ENCODE measurements at regions not wholly inside any gene's neighbourhood (a gene's known extent, or its start where the extent isn't known, plus 50 kb on each side); places are given as distances from the start of the nearest gene placed in this dataset.

DNA sequence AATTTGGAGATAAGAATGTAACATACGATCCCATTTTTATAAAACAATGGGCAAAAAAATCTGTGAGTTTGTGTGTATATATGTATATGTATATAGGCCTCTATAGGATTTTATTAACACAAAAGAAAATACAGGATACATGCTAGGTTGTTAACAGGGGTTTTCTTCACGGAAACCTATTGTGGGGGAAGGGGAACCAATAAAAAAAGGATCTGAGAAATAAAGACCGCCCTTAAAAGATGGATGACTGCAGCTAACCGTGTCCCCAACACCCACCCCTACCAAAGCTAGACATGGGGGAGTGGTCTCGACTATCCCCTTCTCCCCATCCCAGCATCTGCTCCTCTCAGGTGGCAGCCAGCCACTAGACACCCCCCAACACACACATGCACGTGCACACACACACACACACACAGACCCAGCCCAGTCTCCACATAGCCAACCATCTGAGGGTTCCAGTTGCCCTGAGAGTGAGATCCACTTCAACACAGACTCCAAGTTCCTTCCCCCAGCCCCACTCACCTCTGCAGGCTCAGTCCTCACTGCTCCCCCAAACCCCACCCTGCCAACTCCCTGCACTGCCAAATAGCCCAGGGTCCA lies 132.9 kb downstream of the TPRA1 start:
- FAIRE-seq: no peak

DNA sequence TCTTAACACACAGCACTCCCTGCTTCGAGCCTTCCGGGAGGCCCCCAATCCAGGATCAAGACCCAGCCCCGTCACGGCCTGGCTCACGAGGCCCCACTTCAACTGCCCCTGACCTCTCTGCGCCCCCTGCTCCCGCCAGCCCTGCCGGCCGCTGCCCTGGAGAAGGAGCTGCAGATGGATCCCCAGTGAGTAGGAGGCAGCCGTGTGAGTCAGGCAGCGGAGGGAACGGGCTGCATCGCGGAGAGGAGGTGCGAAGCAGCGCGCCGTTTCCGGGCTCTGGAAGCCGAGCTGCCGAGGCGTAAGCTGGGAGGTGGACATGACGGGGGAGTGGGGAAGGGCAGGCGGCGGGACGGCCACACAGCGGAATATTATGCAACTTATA lies 133.4 kb downstream of the TPRA1 start:
- no peak for FAIRE-seq

GRCh38 chr3:127456471-127457093 lies 134.0 kb downstream of the TPRA1 start:
- FAIRE-seq: no peak

DNA sequence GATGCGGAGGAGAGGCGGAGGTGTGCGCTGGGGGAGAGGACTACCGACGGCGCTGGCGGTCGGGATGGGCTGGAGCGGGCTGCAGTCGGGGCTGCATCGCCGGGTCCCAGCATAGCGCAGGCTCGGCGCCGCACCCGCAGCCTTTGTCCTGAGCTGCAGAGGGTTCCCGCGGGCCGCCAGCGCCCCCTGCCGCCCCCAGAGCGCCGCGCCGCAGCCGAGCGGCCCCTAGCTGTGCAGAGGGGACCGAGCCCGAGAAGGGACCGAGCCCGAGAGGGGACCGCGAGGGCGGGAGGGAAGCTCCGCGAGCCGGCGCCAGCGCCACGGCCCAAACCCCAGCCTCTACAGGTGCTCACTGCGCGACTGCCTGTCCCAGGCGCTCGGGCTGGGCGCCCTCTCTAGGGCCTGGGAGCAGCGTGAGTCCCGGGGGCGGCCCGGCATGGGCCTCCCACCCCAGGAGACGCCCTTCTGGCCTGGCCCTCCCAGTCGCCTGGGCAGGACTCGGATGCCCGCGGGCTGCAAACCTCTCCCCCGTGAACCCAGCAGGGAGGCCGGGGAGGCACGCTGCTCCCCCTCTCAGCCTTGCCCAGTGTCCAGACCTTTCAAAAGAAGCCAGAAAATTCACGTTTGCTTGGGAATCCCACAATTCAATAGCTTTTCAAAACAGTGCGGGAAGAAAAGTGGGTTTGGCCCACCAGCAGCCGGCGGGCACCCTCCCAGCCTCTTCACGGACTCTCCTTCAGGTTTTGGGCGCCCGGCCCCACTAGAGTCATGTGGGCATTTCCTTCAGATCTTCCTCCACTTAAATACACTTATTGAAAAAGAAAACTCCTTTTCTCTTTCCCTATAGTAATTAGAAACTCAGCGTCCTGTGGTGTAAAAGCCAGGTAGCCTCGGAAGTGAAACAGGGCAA lies 134.7 kb downstream of the TPRA1 start:
- no peak for FAIRE-seq

GRCh38 chr3:127454968-127455367 lies 135.6 kb downstream of the TPRA1 start:
- no peak for FAIRE-seq

DNA sequence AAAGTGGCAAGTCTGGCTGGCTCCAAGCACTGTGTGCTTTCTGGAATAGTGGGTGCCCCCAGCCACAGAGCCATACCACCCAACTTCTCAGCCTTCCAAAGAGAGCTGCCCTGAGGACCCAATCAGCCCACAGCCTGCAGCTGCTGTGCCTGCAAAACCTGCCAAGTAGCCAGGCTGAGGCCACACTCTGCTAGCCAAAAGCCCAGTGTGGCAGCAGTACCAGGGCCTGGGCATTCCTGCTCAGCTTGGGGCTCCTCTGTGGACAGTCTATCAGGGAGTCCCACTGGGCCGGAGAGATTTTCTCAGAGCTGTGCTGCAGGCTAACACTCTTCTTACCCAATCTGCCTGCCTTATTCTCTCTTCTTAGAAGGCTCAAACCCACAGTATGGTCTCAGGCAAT lies 136.5 kb downstream of the TPRA1 start:
- no peak for FAIRE-seq

GRCh38 chr3:127452321-127452821 lies 138.2 kb downstream of the TPRA1 start:
- no peak for FAIRE-seq

DNA sequence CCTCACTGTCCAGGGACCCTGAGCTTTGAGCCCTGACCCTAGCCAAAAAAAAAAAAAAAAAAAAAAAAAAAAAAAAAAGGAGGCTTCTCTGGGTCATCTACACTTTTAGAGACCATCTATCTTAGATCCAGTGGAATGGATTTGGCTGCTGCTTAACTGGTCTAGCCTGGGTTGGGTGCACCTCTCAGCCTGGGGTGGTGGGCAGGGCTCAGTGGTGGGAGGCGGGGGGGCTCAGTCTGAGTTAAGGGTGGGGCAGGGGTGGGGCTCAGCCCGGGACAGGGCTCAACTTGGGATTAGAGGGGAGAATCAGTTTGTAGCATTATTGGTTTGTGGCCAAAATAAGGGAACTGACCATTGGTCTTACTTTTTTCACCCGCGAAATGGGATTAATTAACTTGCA lies 139.2 kb downstream of the TPRA1 start:
- FAIRE-seq: no peak

GRCh38 chr3:127450331-127450730 lies 140.2 kb downstream of the TPRA1 start:
- no peak for FAIRE-seq

DNA sequence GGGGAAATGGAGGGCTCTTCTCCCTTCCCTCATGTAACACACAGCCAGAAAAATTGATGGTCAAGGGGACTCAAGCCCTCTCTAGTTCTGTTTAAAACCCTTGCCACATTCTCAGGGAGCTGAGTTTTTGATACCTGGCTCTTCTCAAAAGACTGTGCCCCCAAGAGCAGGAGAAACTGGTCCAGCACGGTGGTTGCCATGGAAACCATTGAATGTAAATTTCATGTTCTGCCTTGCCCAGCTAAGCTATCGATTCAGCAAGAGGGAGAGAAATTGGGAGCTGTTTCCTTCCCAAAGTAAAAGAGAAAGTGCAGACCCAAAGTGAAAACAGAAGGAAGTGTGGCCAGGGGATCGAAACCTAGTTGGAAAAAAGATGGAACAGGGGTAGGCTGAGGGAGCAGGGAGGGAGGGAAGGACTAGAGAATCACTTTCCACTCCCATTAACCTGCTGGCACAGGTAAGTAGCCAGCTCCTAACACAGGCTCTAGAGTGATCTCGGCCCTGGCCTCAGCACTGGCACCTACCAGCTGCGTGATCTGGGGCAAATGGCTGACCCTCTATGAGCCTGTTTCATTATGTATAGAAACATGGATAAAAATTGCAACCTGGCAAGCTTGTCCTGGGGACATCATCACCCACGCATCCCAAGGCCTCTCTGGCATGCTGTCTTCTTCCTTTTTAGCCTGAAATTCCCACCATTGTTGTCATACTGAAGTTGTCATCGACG lies 140.9 kb downstream of the TPRA1 start:
- FAIRE-seq: no peak

DNA sequence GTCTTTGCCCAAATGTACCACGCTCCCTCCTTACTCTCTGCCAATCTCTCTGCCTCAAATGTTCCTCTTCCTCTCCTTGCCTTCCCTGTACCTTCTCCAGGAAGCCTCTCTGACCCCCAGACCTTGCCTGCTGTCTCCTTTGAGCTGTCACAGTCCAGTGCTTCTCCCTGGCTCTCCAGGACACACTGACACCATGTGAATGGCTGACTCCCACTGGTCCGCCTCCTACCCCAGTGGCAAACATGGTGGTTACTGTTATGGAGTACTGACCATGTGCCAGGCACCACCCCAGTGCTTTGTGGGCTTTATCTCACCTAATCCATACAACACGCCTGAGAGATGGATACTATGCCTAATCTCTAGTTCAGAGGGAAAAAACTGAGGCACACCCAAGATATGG lies 141.9 kb downstream of the TPRA1 start:
- no peak for FAIRE-seq

DNA sequence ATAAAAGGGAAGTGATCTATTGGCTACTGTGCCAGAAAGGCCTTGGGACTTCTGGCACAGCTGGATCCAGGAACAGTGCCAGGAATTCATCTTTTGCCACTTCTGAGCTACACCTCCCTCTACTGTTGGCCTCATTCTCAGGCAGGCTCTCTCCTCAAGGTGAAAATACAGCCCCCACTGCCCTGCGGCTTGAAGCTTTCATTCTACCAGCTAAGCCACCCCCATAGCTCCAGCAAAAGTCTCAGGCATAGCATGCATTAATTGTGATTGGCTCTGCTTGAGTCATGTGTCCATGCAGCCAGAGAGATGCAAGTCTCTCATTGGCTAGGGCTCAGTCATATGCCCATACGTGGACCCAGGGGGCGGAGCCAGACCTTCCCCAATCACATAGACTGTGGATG lies 142.4 kb downstream of the TPRA1 start:
- no peak for FAIRE-seq

- FAIRE-seq: no peak
Measured at GRCh38 chr3:127446756-127447155, 143.8 kb downstream of the TPRA1 start.

GRCh38 chr3:127445581-127446343 lies 144.8 kb downstream of the TPRA1 start:
- no peak for FAIRE-seq

- FAIRE-seq: no peak
Measured at GRCh38 chr3:127444761-127445160, 145.8 kb downstream of the TPRA1 start.

DNA sequence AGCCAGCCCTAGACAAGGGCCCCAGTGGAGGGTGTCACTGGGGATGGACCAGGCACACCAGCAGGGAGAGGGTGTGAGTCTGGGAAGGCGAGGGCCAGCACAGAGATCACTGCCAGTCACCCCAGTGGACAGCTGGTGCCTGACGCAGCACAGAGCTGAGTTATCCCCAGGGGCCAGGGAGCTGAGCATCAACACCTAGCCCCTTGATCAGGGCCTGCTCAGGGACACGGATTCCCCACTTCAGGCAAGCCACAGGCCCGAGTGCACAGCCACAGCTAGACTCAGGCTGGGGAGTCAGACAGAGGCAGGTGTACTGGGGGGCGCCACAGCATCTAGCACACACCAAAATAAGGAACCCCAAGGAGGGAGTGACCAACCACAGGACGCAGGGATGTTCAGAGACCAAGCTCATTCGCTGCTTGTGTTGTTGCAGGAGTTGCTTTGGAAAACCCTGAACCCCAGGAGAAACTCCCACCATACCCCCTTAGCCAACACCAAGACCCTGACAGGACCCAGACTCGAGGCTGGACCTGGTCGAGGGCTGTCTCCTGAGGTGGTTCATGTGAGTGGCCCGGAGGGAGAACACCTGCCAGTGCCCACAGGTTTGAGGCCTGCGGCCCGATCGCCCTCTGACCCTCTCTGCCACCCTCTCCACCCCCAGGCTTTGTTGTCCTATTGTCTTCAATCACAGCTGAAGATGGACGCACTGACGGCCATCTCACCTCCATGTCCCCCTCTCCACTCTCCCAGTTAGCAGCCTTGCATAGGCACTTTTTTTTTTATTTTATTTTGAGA lies 146.8 kb downstream of the TPRA1 start:
- no peak for FAIRE-seq

DNA sequence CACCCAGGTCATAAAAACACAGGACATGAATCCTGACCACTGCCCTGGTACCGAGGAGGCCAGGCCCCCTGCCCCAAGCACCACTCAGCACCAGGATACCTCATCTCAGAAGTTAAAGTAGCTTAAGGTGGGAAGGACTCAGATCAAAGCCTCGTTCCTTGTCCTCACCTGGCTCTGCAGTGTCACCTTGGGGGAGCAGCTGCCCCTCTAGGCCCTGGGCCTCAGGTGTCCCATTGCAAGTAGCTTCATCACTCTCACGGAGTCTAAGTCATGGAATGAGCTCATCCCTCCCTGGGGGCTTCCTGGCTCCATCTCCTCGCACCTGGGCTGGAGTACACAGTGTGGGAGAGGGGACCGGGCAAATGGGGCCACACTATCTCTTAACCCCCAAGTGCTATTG lies 148.0 kb downstream of the TPRA1 start:
- FAIRE-seq: no peak

GRCh38 chr3:127441764-127442163 lies 148.8 kb downstream of the TPRA1 start:
- no peak for FAIRE-seq

GRCh38 chr3:127440384-127440783 lies 150.1 kb downstream of the TPRA1 start:
- no peak for FAIRE-seq

- no peak for FAIRE-seq
Measured at GRCh38 chr3:127439621-127440020, 150.9 kb downstream of the TPRA1 start.

GRCh38 chr3:127438951-127439350 lies 151.1 kb upstream of the PRR20G start:
- no peak for FAIRE-seq

DNA sequence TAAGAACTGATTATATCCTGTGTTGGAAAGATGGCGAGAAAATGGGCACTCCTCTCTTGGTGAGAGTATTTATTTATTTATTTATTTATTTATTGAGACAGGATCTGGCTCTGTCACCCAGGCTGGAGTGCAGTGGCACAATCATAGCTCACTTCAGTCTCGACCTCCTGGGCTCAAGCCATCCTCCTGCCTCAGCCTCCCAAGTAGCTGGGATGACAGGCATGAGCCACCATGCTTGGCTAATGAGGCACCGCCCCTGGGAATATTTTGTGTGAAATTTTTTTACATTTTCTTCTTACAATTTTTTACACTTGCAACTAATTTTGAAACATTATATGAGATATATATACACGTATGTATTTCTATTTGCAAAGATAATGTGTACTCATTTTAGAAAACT lies 150.5 kb upstream of the PRR20G start:
- FAIRE-seq: no peak

Data from islet of Langerhans (tissue), 1 donor.